ENCODE measurements at regions not wholly inside any gene's neighbourhood (a gene's known extent, or its start where the extent isn't known, plus 50 kb on each side); places are given as distances from the start of the nearest gene placed in this dataset.

- DNase-seq, result no peak
Measured at GRCh38 chr4:123031664-123032063, 109.3 kb upstream of the NUDT6 start.

DNA sequence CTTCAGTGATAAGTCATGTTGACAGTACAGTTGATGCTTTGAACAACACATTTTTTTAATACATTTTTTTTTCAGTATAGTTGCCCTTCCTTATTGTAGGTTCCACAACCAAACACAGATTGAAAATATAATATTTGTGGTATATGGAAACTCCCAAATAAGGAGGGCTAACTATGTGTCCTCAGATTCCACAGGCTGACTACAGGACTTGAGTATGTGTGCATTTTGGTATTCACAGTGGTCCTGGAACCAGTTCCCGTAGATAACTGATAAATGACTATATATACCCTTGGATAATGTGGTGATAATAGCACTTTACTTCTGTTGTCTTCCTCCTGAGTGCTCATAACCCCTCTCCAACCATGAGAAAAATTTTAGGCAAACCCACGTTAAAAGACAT, 111.6 kb upstream of the NUDT6 start:
- DNase-seq, result no peak

- no peak for DNase-seq
Measured at GRCh38 chr4:123035239-123035638, 112.8 kb upstream of the NUDT6 start.

- DNase-seq, result no peak
Measured at GRCh38 chr4:123037804-123038203, 115.4 kb upstream of the NUDT6 start.

GRCh38 chr4:123042095-123042494, 119.7 kb upstream of the NUDT6 start:
- no peak for DNase-seq

- no peak for DNase-seq
Measured at GRCh38 chr4:123043013-123043412, 120.6 kb upstream of the NUDT6 start.

DNA sequence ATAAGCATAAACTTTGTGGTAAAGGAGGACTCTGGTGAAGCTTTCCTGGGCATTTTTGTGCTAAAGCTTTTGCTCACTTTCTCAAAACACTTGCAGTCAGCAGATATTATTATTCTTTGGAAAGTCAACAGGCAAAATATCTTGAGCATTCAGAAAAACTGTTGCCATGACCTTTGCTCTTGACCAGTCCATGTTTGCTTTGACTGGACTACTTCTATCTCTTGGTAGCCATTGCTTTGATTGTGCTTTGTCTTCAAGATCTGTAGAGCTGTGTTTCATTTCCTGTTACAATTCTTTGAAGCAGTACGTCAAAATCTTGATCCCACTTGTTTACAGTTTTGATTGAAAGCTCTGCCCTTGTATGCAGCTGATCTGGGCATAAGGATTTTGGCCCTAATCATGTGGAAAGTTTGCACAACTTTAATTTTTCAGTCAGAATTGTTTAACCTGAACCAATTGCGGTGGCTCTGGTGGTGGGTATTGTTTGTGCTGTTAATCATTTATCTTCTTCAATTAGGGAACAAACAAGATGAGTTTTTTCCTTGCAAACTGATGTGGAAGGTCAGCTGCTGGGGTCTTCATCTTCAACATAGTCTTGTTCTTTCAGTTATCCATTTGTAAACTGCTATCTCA, 121.5 kb upstream of the NUDT6 start:
- DNase-seq, result no peak

- DNase-seq, result no peak
Measured at GRCh38 chr4:123046096-123046495, 123.7 kb upstream of the NUDT6 start.

DNA sequence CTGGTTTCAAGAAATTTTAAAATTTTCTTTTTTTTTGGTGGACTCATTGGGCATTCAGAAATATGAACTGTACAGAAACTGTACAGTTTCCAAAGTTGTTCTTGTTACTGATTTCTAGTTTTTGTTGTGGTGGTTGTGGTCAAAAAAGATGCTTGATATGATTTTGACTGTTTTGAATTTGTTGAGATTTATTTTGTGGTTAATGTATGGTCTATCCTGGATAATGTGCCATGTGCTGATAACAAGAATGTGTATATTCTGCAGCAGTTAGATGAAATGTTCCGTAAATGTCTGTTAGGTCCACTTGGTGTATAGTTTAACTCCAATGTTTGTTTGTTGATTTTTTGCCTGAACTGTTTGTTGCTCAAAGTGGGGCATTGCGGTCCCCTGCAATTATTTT, 127.6 kb upstream of the NUDT6 start:
- DNase-seq, result no peak

- no peak for DNase-seq
Measured at GRCh38 chr4:123052007-123052406, 129.6 kb upstream of the NUDT6 start.

DNA sequence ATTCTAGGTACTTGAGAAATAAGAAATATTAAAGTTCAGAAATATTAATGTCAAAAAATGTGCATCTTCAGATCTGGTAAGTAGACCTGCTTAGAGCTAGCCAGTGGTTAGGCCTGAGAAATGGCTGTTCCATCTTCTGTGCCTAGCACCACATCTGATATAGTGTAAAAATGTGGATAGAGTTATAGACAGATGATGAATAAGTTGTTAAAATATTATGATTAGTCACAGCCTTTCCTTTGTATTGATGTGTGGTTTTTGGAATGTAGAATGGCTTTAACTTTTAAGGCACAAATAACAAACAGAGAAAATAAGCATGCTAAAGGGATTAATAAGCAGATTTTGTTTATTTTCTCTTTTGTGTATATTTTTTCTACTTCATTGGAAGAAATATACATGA, 133.5 kb upstream of the NUDT6 start:
- DNase-seq, result no peak

DNA sequence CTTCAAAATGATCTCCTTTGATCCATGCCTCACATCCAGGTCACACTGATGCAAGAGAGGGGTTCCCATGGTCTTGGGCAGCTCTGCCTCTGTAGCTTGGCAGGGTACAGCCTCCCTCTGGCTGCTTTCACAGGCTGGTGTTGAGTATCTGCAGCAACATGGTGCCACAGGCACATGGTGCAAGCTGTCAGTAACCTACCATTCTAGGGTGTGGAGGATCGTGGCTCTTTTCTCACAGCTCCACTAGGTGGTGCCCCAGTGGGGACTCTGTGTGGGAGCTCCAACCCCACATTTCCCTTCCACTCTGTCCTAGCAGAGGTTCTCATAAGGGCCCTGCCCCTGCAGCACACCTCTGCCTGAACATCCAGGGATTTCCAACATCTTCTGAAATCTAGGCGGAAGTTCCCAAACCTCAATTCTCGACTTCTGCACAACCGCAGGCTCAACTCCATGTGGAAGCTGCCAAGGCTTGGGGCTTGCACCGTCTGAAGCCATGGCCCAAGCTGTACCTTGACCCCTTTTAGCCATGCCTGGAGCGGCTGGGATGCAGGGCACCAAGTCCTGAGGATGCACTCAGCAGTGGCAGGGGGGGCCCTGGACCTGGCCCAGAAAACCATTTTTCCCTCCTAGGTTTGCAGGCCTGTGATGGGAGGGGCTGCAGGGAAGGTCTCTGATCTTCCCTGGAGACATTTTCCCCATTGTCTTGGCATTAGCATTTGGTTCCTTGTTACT, 137.8 kb upstream of the NUDT6 start:
- DNase-seq, result no peak

DNA sequence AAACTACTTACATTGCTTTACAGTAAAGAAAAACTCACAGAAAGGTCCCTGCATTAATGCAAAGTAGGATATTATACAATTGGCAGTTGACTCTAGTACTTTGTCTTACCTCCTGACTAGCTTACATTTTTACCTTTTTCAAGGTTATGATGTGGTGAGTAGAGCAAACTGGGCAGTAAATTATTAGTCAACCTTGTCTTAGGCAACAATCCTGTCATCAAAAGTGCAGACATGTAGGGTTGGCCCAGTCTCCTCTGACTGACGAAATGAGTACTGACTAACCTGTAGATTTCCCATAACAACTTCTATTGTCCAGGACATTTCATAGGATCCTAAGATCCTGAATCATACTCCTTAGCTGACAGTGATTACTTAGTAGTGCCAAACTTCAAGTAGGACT, 142.0 kb upstream of the NUDT6 start:
- no peak for DNase-seq

GRCh38 chr4:123068081-123068480, 145.7 kb upstream of the NUDT6 start:
- DNase-seq, result no peak

- no peak for DNase-seq
Measured at GRCh38 chr4:123072060-123072459, 149.7 kb upstream of the NUDT6 start.

DNA sequence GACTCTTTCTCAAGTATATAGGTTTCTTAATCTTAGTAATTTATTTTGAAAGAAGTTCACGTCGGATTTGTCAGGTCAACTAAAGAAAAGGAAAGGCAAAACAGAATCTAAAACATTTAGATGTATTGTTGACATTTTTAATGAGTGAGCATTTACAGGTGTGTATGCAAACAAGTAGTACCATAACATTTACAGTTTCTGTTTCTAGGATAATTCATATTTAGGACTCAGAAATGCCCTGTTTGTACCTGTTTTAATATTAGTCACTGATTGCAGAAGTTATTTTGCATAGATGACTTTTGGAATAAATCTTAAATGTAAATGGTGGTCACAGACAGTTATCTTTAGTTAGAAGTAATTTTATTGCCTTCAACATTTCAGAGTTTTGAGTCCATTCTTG, 151.3 kb upstream of the NUDT6 start:
- DNase-seq, result no peak

- no peak for DNase-seq
Measured at GRCh38 chr4:123077330-123077729, 154.9 kb upstream of the NUDT6 start.

DNA sequence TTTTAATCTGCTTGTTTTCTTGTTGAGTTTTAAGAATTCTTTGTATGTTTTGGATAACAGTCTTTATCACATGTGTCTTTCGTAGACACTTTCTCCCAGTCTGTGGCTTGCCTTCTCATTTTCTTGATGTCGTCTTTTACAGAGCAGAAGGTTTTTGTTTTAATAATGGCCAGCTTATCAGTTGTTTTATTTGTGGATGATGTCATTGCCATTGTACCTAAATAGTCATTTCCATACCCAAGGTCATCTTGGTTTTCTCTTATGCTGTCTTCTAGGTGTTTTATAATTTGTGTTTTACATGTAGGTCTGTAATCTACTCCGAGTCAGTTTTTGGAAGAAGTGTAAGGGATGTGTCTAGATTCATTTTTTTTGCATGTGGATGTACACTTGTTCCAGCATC, 159.6 kb upstream of the NUDT6 start:
- DNase-seq, result no peak

DNA sequence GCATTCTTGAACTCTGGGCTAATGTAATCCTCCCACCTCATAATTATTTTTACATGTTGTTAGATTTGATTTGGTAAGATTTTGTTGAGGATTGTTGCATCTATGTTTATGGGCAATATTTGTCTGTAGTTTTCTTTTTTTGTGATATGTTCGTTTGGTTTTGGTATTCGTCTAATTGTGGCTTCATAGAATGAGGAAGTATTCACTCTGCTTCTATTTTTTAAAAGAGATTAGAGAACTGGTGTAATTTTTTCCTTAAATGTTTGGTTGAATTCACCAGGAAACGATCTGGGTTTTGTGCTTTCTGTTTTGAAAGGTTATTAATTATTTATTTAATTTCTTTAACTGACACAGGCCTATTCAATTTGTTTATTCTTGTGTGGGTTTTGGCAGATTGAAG, 161.2 kb upstream of the NUDT6 start:
- DNase-seq, result no peak

DNA sequence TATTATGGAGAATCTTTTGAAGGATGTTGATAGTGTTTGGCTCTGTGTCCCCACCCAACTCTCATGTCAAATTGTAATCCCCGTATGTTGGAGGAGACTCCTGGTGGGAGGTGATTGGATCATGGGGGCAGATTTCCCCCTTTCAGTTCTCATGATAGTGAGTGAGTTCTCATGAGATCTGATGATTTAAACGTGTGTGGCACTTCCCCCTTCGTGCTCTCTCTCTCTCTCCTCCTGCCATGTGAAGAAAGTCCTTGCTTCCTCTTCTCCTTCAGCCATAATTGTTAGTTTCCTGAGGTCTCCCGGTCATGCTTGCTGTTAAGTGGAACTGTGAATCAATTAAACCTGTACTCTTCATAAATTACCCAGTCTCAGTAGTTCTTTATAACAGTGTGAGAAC, 166.1 kb upstream of the NUDT6 start:
- no peak for DNase-seq

- DNase-seq, result no peak
Measured at GRCh38 chr4:123090886-123091285, 168.5 kb upstream of the NUDT6 start.

GRCh38 chr4:123092586-123092985, 170.2 kb upstream of the NUDT6 start:
- DNase-seq, result no peak

DNA sequence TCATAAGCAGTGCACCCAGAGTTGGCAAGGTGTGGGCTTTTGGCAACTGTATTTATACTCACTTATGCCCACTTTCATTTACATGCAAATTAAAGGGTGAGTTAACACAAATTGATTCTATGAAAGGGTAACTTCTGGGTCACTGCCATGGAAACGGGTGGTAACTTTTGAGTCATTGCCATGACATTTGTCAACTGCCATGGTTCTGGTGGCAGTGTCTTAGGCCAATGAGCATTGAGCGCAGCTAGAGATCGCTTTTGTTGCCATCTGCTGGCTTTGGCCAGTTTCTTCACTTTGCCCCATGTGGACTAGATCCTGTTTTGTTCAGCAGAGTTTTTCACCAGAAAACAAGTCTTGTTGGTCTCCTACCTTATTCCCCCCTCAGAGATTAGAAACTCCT, 170.8 kb upstream of the NUDT6 start:
- DNase-seq, result no peak

GRCh38 chr4:123096038-123096437, 173.6 kb upstream of the NUDT6 start:
- DNase-seq, result no peak

GRCh38 chr4:123102897-123103471, 180.6 kb upstream of the NUDT6 start:
- peak; percentile 30 for DNase-seq
